Activated T-helper 1 cell treated with anti-CD3 and anti-CD28 coated beads, Interleukin-12 subunit alpha, Interleukin-12 subunit beta, Interleukin-2, Interleukin-4 antibody, amounts not matched to agents 30 ng/mL and 10 ng/mL and 1 ng/mL, durations not matched to agents 14 hours and 24 hours and 36 hours (primary cell): ENCODE measurements at regions not wholly inside any gene's neighbourhood (a gene's known extent, or its start where the extent isn't known, plus 50 kb on each side); places are given as distances from the start of the nearest gene placed in this dataset.

Experiments used
- DNase-seq: peaks from one replicate; pipeline ENCODE4 v3.0.0; 2021; ENCODE audit warnings: low spot score
- H3K27ac Mint-ChIP-seq: one replicate; pipeline ENCODE4 v1.8.0; 2021; ENCODE audit warnings: mild to moderate bottlenecking, mixed read lengths
- H3K27me3 Mint-ChIP-seq: one replicate; pipeline ENCODE4 v1.8.0; 2022; ENCODE audit warnings: mild to moderate bottlenecking, moderate library complexity, mixed read lengths; ENCODE audit not compliant: insufficient read depth
- H3K36me3 Mint-ChIP-seq: one replicate; pipeline ENCODE4 v1.8.0; 2021; ENCODE audit warnings: low read depth, mixed read lengths
- H3K4me1 Mint-ChIP-seq: one replicate; pipeline ENCODE4 v1.8.0; 2021; ENCODE audit warnings: low read depth, mixed read lengths
- H3K4me3 Mint-ChIP-seq: one replicate; pipeline ENCODE4 v1.8.0; 2021; ENCODE audit warnings: mild to moderate bottlenecking, moderate library complexity, mixed read lengths
- H3K9me3 Mint-ChIP-seq: one replicate; pipeline ENCODE4 v1.8.0; 2021; ENCODE audit warnings: mixed read lengths
- intact Hi-C: fragments of 100-400 bp; cut with micrococcal nuclease; formaldehyde crosslinking; loops from one replicate; pipeline ENCODE4 v1.15.1; 2024

- Mint-ChIP-seq H3K4me1 (no peaks in the 10 kb centered on the region), H3K27me3 (no peaks in the 10 kb centered on the region), H3K4me3 (no peak overlapping the region), H3K27ac (no peak overlapping the region), H3K36me3 (no peaks in the 10 kb centered on the region), H3K9me3 (no peaks in the 10 kb centered on the region)
- no peak for DNase-seq
- intact Hi-C loops: no loop called here
These were observed 96.2 kb downstream of the THBS2 start for GRCh38 chr6:169157197-169158148.

- H3K4me1 Mint-ChIP-seq: no peaks in the 10 kb centered on the region
- intact Hi-C loops: no loop called here
- H3K4me3 Mint-ChIP-seq: no peak overlapping the region
- no peaks in the 10 kb centered on the region for H3K9me3 Mint-ChIP-seq
- no peak for DNase-seq
- H3K36me3 Mint-ChIP-seq: no peaks in the 10 kb centered on the region
- H3K27ac Mint-ChIP-seq: no peak overlapping the region
- no peaks in the 10 kb centered on the region for H3K27me3 Mint-ChIP-seq
These were observed 96.9 kb downstream of the THBS2 start for GRCh38 chr6:169156793-169157147.

- DNase-seq: no peak
- Mint-ChIP-seq H3K27me3 (no peaks in the 10 kb centered on the region), H3K9me3 (no peaks in the 10 kb centered on the region), H3K27ac (no peak overlapping the region), H3K4me1 (no peaks in the 10 kb centered on the region), H3K36me3 (no peaks in the 10 kb centered on the region), H3K4me3 (no peak overlapping the region)
- intact Hi-C loops: no loop called here
These were observed 97.4 kb downstream of the THBS2 start for GRCh38 chr6:169156108-169156792.

GRCh38 chr6:169155481-169155880 lies 98.2 kb downstream of the THBS2 start:
- Mint-ChIP-seq H3K27ac (no peak overlapping the region), H3K27me3 (no peaks in the 10 kb centered on the region), H3K4me3 (no peak overlapping the region), H3K36me3 (no peaks in the 10 kb centered on the region), H3K4me1 (no peaks in the 10 kb centered on the region), H3K9me3 (no peaks in the 10 kb centered on the region)
- no peak for DNase-seq
- intact Hi-C loops: no loop called here

GRCh38 chr6:169153401-169153800 lies 100.2 kb downstream of the THBS2 start:
- H3K4me3 Mint-ChIP-seq: no peak overlapping the region
- intact Hi-C loops: no loop called here
- H3K4me1 Mint-ChIP-seq: no peaks in the 10 kb centered on the region
- no peaks in the 10 kb centered on the region for H3K9me3 Mint-ChIP-seq
- DNase-seq: no peak
- no peaks in the 10 kb centered on the region for H3K36me3 Mint-ChIP-seq
- H3K27me3 Mint-ChIP-seq: no peaks in the 10 kb centered on the region
- H3K27ac Mint-ChIP-seq: no peak overlapping the region

- no peaks in the 10 kb centered on the region for H3K9me3 Mint-ChIP-seq
- no peaks in the 10 kb centered on the region for H3K36me3 Mint-ChIP-seq
- no peak overlapping the region for H3K27ac Mint-ChIP-seq
- H3K27me3 Mint-ChIP-seq: no peaks in the 10 kb centered on the region
- no peaks in the 10 kb centered on the region for H3K4me1 Mint-ChIP-seq
- intact Hi-C loops: no loop called here
- DNase-seq: no peak
- H3K4me3 Mint-ChIP-seq: no peak overlapping the region
These were observed 107.1 kb downstream of the THBS2 start for GRCh38 chr6:169146521-169146920.

GRCh38 chr6:169145991-169146501 lies 107.6 kb downstream of the THBS2 start:
- Mint-ChIP-seq H3K4me1 (no peaks in the 10 kb centered on the region), H3K9me3 (no peaks in the 10 kb centered on the region), H3K27ac (no peak overlapping the region), H3K36me3 (no peaks in the 10 kb centered on the region), H3K4me3 (no peak overlapping the region), H3K27me3 (no peaks in the 10 kb centered on the region)
- DNase-seq: no peak
- intact Hi-C loops: no loop called here

- DNase-seq: no peak
- Mint-ChIP-seq H3K27me3 (no peaks in the 10 kb centered on the region), H3K9me3 (no peaks in the 10 kb centered on the region), H3K36me3 (no peaks in the 10 kb centered on the region), H3K4me3 (no peak overlapping the region), H3K4me1 (no peaks in the 10 kb centered on the region), H3K27ac (no peak overlapping the region)
- intact Hi-C loops: no loop called here
These were observed 108.2 kb downstream of the THBS2 start for GRCh38 chr6:169145496-169145895.

GRCh38 chr6:169144356-169144755 lies 109.3 kb downstream of the THBS2 start:
- H3K4me3 Mint-ChIP-seq: no peak overlapping the region
- no peaks in the 10 kb centered on the region for H3K9me3 Mint-ChIP-seq
- H3K27me3 Mint-ChIP-seq: no peaks in the 10 kb centered on the region
- H3K4me1 Mint-ChIP-seq: no peaks in the 10 kb centered on the region
- H3K36me3 Mint-ChIP-seq: no peaks in the 10 kb centered on the region
- DNase-seq: no peak
- intact Hi-C loops: no loop called here
- H3K27ac Mint-ChIP-seq: no peak overlapping the region

GRCh38 chr6:169142538-169142844 lies 111.2 kb downstream of the THBS2 start:
- H3K36me3 Mint-ChIP-seq: no peaks in the 10 kb centered on the region
- H3K9me3 Mint-ChIP-seq: no peaks in the 10 kb centered on the region
- H3K27me3 Mint-ChIP-seq: no peaks in the 10 kb centered on the region
- no peak for DNase-seq
- no peaks in the 10 kb centered on the region for H3K4me1 Mint-ChIP-seq
- intact Hi-C loops: no loop called here
- no peak overlapping the region for H3K27ac Mint-ChIP-seq
- H3K4me3 Mint-ChIP-seq: no peak overlapping the region

- H3K36me3 Mint-ChIP-seq: no peaks in the 10 kb centered on the region
These were observed 111.7 kb downstream of the THBS2 start for GRCh38 chr6:169141671-169142537.

GRCh38 chr6:169140986-169141495 lies 112.6 kb downstream of the THBS2 start:
- intact Hi-C loops: no loop called here
- DNase-seq: no peak
- H3K36me3 Mint-ChIP-seq: no peaks in the 10 kb centered on the region
- H3K9me3 Mint-ChIP-seq: no peaks in the 10 kb centered on the region
- H3K4me3 Mint-ChIP-seq: no peak overlapping the region
- H3K27ac Mint-ChIP-seq: no peak overlapping the region
- H3K27me3 Mint-ChIP-seq: no peaks in the 10 kb centered on the region
- H3K4me1 Mint-ChIP-seq: no peaks in the 10 kb centered on the region

More at GRCh38 chr6:169141671-169142537, 111.7 kb downstream of the THBS2 start:
- Mint-ChIP-seq H3K27ac (no peak overlapping the region), H3K4me1 (no peaks in the 10 kb centered on the region), H3K27me3 (no peaks in the 10 kb centered on the region), H3K4me3 (no peak overlapping the region), H3K9me3 (no peaks in the 10 kb centered on the region)
- intact Hi-C loops: no loop called here
- no peak for DNase-seq
